PFSK-1 (cell line): ENCODE measurements at regions not wholly inside any gene's neighbourhood (a gene's known extent, or its start where the extent isn't known, plus 50 kb on each side); places are given as distances from the start of the nearest gene placed in this dataset.

Source experiments
- FOXP2 ChIP-seq: optimal IDR thresholded peaks from 2 replicates; pipeline ENCODE3; 2011; ENCODE audit warnings: borderline replicate concordance, control low read depth, inconsistent platforms; ENCODE audit not compliant: insufficient read depth; ENCODE audit errors: extremely low read length, extremely low read depth
- POLR2AphosphoS5 ChIP-seq: IDR thresholded peaks from 2 replicates; pipeline ENCODE4 v1.6.1; 2012; ENCODE audit warnings: low read depth, mild to moderate bottlenecking, control low read depth, low read length, moderate library complexity
- TAF1 ChIP-seq: IDR thresholded peaks from 2 replicates; pipeline ENCODE4 v1.6.1; 2012; ENCODE audit warnings: low read length, control low read depth, borderline replicate concordance; ENCODE audit not compliant: insufficient read depth
- TF ChIP-seq, protein P1 (sequence below), 2 experiments: IDR thresholded peaks; 2 replicates each; pipeline versions ENCODE4 v1.6.1 to v1.8.0; 2011 to 2012; ENCODE audit warnings: low read depth in 2 of 2, low read length in 2 of 2, control low read depth in 1 of 2, inconsistent platforms in 1 of 2, mild to moderate bottlenecking in 1 of 2, moderate library complexity in 1 of 2; ENCODE audit not compliant: insufficient read depth in 1 of 2

DNA sequence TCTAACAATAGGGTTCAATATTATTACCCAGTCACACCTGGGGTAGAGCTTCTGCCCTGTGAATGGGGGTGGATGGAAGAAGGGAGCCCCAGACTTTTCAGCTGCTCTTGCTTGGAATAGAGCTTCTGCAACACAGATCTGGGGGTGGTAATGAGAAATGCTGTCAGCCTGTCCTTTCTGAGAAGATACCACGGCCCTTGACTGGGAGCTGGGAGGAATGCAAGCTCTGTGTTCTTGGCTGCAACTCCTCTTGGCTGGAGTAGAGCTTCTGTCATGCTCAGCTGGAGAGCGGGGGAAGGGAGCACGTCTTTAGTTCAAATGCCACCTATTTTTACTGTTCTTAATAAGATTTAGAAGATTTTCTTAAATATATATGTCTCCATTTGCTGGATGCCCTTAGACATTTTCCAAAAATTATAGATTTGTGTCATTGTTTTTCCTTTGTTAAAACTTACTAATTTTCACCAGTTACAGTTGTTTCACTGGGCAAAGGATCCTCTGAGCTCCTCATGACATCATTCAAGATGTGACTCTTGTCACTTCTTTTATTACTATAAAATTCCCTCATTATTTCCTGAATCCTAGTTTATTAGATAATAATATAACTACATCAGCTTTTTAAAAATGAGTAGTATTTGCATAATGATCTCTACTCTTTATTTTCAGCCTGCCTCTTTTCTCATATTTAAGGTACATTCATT lies 180.0 kb upstream of the TGFBR2 start:
- TF ChIP-seq POLR2AphosphoS5 = no peak
- TF ChIP-seq, protein P1, sequence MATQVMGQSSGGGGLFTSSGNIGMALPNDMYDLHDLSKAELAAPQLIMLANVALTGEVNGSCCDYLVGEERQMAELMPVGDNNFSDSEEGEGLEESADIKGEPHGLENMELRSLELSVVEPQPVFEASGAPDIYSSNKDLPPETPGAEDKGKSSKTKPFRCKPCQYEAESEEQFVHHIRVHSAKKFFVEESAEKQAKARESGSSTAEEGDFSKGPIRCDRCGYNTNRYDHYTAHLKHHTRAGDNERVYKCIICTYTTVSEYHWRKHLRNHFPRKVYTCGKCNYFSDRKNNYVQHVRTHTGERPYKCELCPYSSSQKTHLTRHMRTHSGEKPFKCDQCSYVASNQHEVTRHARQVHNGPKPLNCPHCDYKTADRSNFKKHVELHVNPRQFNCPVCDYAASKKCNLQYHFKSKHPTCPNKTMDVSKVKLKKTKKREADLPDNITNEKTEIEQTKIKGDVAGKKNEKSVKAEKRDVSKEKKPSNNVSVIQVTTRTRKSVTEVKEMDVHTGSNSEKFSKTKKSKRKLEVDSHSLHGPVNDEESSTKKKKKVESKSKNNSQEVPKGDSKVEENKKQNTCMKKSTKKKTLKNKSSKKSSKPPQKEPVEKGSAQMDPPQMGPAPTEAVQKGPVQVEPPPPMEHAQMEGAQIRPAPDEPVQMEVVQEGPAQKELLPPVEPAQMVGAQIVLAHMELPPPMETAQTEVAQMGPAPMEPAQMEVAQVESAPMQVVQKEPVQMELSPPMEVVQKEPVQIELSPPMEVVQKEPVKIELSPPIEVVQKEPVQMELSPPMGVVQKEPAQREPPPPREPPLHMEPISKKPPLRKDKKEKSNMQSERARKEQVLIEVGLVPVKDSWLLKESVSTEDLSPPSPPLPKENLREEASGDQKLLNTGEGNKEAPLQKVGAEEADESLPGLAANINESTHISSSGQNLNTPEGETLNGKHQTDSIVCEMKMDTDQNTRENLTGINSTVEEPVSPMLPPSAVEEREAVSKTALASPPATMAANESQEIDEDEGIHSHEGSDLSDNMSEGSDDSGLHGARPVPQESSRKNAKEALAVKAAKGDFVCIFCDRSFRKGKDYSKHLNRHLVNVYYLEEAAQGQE (IDR thresholded peaks at IDR 0.05; ENCODE audit: insufficient read depth in 1 of 2, low read depth in 2 of 2, low read length in 2 of 2) = no peak
- TF ChIP-seq TAF1 = no peak
- TF ChIP-seq FOXP2 = no peak
